ENCODE measurements at regions not wholly inside any gene's neighbourhood (a gene's known extent, or its start where the extent isn't known, plus 50 kb on each side); places are given as distances from the start of the nearest gene placed in this dataset.
"Not testable (repeated sequence)": the region's sequence is repeated elsewhere in the genome, so short reads cannot be mapped to it uniquely, and the experiment has no call there.

- ATAC-seq (no peak), DNase-seq (no peak)
- Histone ChIP-seq H3K27me3 (no peaks in the 10 kb centered on the region), H3K9me3 (no peaks in the 10 kb centered on the region), H3K36me3 (no peaks in the 10 kb centered on the region), H3K4me1 (no peaks in the 10 kb centered on the region), H3K27ac (no peak overlapping the region), H3K4me3 (no peak overlapping the region)
- intact Hi-C loops (cut with DNase I) = no loop called here
- TF ChIP-seq, protein P1, sequence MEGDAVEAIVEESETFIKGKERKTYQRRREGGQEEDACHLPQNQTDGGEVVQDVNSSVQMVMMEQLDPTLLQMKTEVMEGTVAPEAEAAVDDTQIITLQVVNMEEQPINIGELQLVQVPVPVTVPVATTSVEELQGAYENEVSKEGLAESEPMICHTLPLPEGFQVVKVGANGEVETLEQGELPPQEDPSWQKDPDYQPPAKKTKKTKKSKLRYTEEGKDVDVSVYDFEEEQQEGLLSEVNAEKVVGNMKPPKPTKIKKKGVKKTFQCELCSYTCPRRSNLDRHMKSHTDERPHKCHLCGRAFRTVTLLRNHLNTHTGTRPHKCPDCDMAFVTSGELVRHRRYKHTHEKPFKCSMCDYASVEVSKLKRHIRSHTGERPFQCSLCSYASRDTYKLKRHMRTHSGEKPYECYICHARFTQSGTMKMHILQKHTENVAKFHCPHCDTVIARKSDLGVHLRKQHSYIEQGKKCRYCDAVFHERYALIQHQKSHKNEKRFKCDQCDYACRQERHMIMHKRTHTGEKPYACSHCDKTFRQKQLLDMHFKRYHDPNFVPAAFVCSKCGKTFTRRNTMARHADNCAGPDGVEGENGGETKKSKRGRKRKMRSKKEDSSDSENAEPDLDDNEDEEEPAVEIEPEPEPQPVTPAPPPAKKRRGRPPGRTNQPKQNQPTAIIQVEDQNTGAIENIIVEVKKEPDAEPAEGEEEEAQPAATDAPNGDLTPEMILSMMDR (IDR thresholded peaks at IDR 0.05) = no peak
Measured at GRCh38 chr13:99671746-99672145, 170.5 kb downstream of the TM9SF2 start.

GRCh38 chr13:99669096-99669495 lies 167.8 kb downstream of the TM9SF2 start:
- intact Hi-C loops (cut with DNase I); DNase-seq; H3K27me3 ChIP-seq; H3K4me1 ChIP-seq; H3K9me3 ChIP-seq; H3K36me3 ChIP-seq; ATAC-seq; H3K27ac ChIP-seq; H3K4me3 ChIP-seq: not testable (repeated sequence)

GRCh38 chr13:99666146-99666805 lies 165.0 kb downstream of the TM9SF2 start:
- H3K27ac ChIP-seq = no peak overlapping the region
- H3K27me3 ChIP-seq = peaks cover 5% of the 10 kb centered on the region
- H3K4me1 ChIP-seq = no peaks in the 10 kb centered on the region
- ATAC-seq (no peak), DNase-seq (no peak)
- no peak overlapping the region for H3K4me3 ChIP-seq
- H3K9me3 ChIP-seq = no peaks in the 10 kb centered on the region
- TF ChIP-seq, protein P1 (IDR thresholded peaks at IDR 0.05) = no peak
- intact Hi-C loops (cut with DNase I) = no loop called here
- H3K36me3 ChIP-seq = no peaks in the 10 kb centered on the region

GRCh38 chr13:99665711-99666110 lies 164.4 kb downstream of the TM9SF2 start:
- ATAC-seq = no peak
- no peaks in the 10 kb centered on the region for H3K9me3 ChIP-seq
- no peak for DNase-seq
- no peaks in the 10 kb centered on the region for H3K4me1 ChIP-seq
- intact Hi-C loops (cut with DNase I) = no loop called here
- no peak overlapping the region for H3K4me3 ChIP-seq
- H3K27ac ChIP-seq = no peak overlapping the region
- TF ChIP-seq, protein P1 (IDR thresholded peaks at IDR 0.05) = no peak
- peaks cover 5% of the 10 kb centered on the region for H3K27me3 ChIP-seq
- no peaks in the 10 kb centered on the region for H3K36me3 ChIP-seq

- no peak for ATAC-seq
- TF ChIP-seq, protein P1 (IDR thresholded peaks at IDR 0.05) = no peak
- intact Hi-C loops (cut with DNase I) = no loop called here
Measured at GRCh38 chr13:99663908-99664307, 162.6 kb downstream of the TM9SF2 start.

GRCh38 chr13:99663185-99663825 lies 162.0 kb downstream of the TM9SF2 start:
- no peaks in the 10 kb centered on the region for H3K36me3 ChIP-seq
- H3K4me1 ChIP-seq = peaks cover 7% of the 10 kb centered on the region
- H3K27ac ChIP-seq = no peak overlapping the region
- no peak overlapping the region for H3K4me3 ChIP-seq
- intact Hi-C loops (cut with DNase I) = no loop called here
- no peaks in the 10 kb centered on the region for H3K9me3 ChIP-seq
- H3K27me3 ChIP-seq = peaks cover 5% of the 10 kb centered on the region
- ATAC-seq = no peak
- TF ChIP-seq, protein P1 (IDR thresholded peaks at IDR 0.05) = no peak
- DNase-seq = no peak

More at GRCh38 chr13:99663908-99664307, 162.6 kb downstream of the TM9SF2 start:
- peaks cover 5% of the 10 kb centered on the region for H3K4me1 ChIP-seq
- no peaks in the 10 kb centered on the region for H3K9me3 ChIP-seq
- no peak for DNase-seq
- no peak overlapping the region for H3K4me3 ChIP-seq
- no peak overlapping the region for H3K27ac ChIP-seq
- H3K36me3 ChIP-seq = no peaks in the 10 kb centered on the region
- H3K27me3 ChIP-seq = peaks cover 5% of the 10 kb centered on the region

All from upper lobe of right lung (tissue), 1 donor.